ENCODE measurements at regions not wholly inside any gene's neighbourhood (a gene's known extent, or its start where the extent isn't known, plus 50 kb on each side); places are given as distances from the start of the nearest gene placed in this dataset.
"Not testable (repeated sequence)": the region's sequence is repeated elsewhere in the genome, so short reads cannot be mapped to it uniquely, and the experiment has no call there.

- TF ChIP-seq CTCF (conservative IDR thresholded peaks at IDR 0.05; ENCODE audit: low read length); EZH2phosphoT487 (IDR thresholded peaks at IDR 0.05; ENCODE audit: borderline replicate concordance, low read depth, low read length): not testable (repeated sequence)
Observed at GRCh38 chr4:158089897-158090296, 82.9 kb downstream of the GASK1B start.
